ENCODE measurements at regions not wholly inside any gene's neighbourhood (a gene's known extent, or its start where the extent isn't known, plus 50 kb on each side); places are given as distances from the start of the nearest gene placed in this dataset.

GRCh38 chr1:199561334-199561733 lies 466.2 kb upstream of the NR5A2 start:
- TF ChIP-seq POLR2AphosphoS5 (IDR thresholded peaks at IDR 0.05; ENCODE audit: low read length) (no peak), MAX (IDR thresholded peaks at IDR 0.05; ENCODE audit: low read depth, low read length) (no peak), POLR2A (IDR thresholded peaks at IDR 0.05; ENCODE audit: low read depth, low read length) (no peak), CHD4 (IDR thresholded peaks at IDR 0.05) (no peak), ATF3 (IDR thresholded peaks at IDR 0.05; ENCODE audit: borderline replicate concordance, extremely low read depth, low read depth, low read length) (no peak), TARDBP (IDR thresholded peaks at IDR 0.05; ENCODE audit: borderline replicate concordance) (no peak), POLR2AphosphoS2 (IDR thresholded peaks at IDR 0.05; ENCODE audit: low read depth, low read length) (no peak), ZBTB11 (CRISPR knock-in tag; IDR thresholded peaks at IDR 0.05) (no peak), PML (IDR thresholded peaks at IDR 0.05; ENCODE audit: low read length) (no peak), CBX3 (IDR thresholded peaks at IDR 0.05; ENCODE audit: borderline replicate concordance, low read depth) (no peak), ZNF274 (IDR thresholded peaks at IDR 0.05; ENCODE audit: insufficient read depth, insufficient read length) (no peak)
